ENCODE measurements at regions not wholly inside any gene's neighbourhood (a gene's known extent, or its start where the extent isn't known, plus 50 kb on each side); places are given as distances from the start of the nearest gene placed in this dataset.

DNA sequence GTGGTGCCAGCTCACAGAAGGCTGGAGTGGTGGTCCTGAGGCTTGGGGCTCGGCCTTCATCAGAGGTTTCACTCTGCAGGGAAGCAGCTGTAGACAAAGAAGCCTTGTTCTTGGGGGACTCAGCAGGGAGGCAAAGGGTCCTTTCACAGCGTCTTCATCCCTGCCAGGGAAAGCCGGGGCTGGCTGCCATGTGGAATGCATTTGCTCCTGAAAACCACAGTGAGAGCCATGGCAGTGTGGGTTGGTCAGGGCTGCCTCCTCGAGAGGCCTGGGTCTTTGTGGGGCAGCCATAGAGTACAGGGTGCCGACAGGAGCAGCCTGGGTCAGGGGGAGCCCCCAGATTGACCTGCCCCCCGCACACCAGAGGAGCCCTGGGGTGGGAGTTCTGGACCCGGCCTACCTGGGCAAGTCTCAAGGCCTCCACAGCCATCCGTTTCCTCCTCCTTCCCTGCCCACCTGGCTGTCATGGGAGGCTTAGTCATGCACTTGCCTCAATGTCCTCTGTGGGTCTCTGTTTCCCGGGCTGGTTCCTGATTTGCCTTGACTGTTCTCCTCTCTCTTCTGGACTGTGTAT is 144.0 kb downstream of the CDC5L start:
- DNase-seq (ENCODE audit: low read depth) = no peak

DNA sequence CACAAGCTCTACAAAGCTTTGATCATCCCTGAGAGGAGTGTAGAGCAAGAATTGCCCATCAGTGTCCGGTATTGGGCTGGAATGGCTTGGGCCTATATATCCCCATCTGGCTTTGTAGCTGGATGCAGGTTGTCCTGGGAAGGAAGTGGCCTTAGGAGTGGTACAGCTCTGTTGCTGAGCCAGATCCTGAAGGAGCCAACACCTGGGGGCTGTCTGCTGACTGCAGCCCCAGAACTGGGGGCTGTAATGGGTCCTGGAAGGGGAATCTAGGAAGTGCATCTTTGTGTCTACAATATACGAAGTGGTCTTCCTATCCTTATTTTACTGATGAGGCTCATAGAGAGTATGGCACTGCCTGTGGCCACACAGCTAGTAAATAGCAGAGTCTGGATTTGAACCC is 145.9 kb downstream of the CDC5L start:
- DNase-seq (ENCODE audit: low read depth) = no peak

DNA sequence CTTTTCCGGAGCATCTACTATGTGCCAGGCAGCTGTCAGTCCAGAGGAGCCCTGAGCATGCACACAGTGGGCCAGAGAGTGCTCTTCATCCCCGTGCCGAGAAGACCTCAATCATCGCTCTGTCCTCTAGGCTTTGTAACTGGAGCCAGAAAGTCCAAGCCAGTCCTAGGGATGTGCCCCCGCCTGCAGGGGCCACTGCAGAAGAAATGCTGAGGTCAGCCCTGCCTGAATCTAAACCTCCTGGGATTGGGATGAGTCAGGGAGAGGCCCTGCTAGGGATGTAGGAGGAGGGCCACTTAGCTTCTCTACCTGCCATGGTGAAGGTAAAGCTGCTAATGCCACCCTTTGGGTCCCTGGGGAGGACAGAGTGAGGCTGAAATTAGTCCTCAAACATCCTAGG is 146.8 kb downstream of the CDC5L start:
- DNase-seq (ENCODE audit: low read depth) = no peak

DNA sequence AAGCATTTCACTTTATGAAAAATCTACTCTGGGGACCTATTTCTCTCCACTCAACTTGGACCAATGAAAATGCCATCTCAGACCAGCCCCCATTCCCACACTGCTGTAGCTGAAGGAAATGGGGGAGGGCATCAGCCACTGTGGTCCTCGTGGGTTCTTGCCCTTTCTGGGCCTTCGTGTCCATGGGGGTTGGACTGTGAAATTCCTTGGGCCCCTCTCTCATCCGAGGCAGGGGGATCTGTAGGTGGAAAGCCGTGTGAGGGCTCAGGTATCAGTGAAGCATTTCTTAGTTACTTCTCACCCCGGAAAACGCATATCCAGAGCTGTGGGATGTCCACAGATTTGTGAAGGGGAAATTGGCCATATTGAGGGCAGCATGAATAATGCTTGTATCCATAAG is 147.9 kb downstream of the CDC5L start:
- no peak for DNase-seq (ENCODE audit: low read depth)

DNA sequence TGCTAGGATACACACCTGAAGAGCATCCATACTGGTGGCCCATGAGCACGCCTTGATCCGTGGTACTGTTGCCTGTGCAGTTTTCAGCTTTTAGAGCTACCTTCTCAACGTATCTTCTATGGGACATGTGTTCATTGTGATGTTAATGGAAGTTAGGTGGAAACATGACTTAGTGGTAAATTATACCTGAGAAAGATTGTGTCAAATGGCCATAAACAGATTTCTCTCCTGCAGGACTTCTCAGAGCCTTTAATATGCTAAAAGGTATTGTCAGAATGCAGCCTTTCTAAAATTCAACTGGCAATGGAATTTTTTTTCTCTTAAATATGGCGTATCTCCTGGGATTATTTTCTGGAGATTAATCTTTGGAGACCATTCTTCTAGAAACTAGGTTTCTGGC is 148.5 kb downstream of the CDC5L start:
- no peak for DNase-seq (ENCODE audit: low read depth)

DNA sequence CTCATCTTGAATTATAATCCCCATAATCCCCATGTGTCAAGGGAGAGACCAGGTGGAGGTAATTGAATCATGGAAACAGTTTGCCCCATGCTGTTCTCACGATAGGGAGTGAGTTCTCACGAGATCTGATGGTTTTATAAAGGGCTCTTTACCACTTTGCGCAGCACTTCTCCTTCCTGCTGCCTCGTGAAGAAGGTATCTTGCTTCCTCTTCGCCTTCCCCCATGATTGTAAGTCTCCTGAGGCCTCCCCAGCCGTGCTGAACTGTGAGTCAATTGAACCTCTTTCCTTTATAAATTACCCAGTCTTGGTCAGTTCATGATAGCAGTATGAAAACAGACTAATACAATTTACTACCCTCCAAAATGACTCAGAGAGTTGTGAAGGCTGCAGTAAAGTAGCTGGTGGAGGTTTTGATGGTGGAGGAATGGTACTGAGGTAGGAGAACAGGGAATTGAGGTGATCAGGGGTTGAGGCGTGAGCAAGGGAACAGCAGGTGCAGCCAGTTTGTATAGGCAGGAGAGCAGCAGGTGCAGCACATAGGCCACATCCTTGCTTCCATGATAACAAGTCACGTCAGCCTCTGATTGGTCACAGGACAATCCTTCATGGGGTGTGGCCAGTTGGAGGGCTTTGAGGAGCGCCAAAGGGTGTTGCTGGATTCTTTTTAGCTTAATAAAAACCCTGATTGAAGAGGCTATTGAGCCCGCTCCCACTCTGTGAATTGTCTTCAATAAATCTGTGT is 150.0 kb downstream of the CDC5L start:
- DNase-seq (ENCODE audit: low read depth) = no peak

DNA sequence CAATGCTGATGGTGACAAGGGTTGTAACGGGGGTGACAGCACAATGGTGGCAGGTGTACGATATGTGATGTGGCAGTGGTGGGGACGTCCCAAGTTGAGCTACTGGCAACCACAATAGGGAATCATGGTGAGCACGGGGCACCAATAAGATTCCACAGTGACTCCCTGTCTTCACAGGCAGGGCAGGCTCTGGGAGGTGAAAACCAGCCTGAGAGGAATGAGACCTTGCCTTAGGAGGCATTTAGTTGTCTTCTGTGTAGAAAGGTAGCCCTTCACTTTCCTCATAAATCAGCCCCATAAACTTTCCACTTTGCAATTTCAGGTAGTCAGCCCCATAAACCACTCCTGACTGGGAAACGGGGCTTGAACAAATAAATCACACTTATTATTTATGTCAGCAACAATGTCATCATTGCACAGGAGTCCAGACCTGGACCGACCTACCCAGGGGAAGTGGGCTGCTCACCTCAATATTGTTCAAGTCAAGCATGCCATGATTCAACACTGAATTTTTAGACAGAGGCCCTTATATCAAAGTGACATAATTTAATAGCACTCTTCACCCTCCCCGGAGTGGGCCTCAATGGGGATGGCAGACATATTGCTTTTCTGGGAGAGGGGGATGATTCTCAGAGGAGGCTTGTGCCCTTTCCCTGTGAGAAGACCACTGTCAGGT is 150.8 kb downstream of the CDC5L start:
- no peak for DNase-seq (ENCODE audit: low read depth)

DNA sequence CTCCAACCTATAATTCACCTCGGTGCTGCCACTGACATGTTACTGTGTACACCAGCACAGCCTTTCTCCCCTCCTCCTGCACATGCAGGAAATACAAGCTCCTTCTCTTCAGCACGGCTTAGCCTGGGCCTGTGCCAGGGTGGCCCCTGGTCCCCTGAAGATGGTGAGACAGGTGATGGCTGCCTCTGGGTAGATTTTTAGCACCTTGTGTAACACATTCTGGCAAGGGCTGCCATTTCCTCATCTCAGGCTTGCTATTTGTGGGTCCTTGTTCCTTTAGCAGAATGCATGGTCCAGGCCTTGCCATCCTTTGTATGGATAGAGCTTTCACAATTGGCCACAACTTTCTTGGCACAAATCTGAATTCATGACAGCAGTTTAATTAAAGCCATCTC is 151.3 kb downstream of the CDC5L start:
- no peak for DNase-seq (ENCODE audit: low read depth)

DNA sequence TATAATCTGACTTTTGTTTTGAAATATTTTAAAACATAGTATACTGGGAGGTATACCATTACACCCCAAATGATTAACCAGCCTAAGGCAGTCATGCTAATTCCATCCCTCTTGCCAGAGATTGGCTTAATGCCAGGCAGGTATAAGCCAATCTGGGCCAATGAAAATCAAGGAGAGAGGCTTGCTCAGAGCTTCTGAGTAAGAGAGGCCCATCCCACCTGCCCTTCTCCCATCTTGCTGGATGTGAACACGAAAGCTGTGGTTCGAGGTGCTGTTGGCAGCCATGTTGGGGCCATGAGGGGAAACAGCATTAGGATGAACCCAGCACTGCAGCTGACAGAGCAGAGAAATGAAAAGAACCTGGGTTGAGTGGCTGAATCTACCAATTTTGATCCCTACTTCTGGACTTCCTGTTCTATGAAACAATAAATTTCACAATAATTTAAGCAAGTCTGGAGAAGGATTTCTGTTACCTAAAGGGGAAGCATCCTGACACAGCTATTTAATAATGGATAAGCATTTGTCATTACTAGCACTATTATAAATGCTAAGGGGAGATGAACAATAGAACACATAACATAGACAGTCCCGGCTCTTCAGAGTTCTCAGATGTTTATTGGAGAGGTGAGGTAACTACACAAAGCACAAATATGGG is 152.3 kb downstream of the CDC5L start:
- no peak for DNase-seq (ENCODE audit: low read depth)

DNA sequence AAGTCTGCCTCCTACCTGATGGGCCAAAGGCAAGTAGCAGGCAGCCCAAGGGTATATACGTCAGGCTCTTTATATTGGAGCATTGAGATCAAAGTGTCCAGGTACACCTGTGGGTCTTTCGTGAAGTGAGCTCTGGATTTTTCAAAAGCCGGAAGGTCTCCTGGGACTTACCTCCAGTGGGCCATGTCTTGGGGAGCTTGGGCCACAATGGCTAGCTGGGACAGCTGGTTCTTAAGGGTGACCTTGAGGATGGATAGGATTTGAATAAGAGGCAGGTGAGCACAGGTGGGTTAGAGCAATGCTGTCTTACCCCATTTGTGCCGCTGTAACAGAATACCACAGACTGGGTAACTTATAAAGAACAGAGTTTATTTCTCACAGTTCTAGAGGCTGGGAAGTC is 153.4 kb downstream of the CDC5L start:
- no peak for DNase-seq (ENCODE audit: low read depth)

DNA sequence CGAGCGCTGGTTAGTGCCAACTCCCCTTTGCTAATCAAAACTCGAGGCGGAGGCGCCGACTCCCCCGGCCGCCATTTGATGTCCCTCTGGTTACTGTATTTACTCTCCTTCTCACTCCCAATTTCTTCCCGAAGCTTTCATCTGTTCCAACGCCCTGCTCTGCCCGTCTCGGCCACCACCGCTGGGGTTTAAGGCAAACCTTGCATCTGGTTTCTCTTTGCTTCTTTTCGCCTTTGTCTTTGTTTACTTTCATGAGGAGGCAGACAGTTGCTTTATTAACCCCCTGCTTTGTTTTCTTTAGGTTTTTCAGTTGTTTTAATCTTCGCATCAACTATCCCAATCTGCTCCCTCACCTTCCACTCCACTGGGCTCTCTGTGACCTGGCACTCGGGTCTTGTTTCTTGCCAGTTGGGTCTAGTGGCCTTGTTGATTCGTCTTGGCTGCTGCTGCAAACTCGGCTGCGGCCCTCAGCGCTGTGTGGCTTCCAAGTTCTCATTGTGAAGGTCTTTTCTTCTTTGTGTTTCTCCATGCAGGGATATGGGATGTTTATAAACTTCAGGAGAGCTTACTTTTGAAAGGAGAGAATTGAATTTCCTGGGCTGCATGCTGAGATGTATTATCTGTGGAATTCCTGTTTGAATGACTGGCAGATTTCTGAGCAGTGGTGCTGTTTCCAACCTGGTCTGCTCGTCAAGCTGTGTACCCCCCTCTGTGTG is 155.1 kb downstream of the CDC5L start:
- no peak for DNase-seq (ENCODE audit: low read depth)

DNA sequence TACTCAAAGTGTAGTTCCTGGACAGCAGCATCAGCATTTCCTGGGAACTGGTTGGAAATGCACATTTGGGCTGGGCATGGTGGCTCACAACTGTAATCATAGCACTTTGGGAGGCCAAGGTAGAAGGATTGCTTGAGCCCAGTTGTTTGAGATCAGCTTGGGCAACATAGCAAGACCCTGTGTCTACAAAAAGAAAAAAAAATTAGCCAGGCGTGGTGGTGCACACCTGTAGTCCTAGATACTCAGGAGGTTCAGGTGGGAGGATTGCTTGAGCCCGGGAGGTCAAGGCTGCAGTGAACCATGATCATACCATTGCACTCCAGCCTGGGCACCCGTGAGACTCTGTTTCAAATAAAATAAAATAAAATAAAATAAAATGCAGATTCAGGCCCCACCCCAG is 156.2 kb downstream of the CDC5L start:
- no peak for DNase-seq (ENCODE audit: low read depth)

DNA sequence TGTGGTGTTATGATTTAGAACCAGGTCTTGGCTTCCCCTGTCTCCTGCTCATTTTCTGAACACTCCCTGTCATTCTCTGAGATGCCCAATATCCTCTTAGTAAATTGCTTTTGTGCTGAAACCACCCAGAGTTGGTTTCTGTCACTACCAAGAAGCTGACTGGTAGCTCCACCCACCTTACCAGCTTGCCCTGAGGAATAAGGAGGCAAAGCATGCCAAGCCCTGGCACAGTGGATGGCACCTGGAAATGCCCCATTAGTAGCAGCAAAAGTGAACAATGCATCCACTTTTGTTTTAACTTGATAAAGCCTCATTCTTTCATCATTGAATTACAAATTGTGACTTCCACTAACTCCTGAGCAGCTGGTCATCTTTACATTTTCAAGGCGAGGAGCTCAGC is 157.7 kb downstream of the CDC5L start:
- no peak for DNase-seq (ENCODE audit: low read depth)

DNA sequence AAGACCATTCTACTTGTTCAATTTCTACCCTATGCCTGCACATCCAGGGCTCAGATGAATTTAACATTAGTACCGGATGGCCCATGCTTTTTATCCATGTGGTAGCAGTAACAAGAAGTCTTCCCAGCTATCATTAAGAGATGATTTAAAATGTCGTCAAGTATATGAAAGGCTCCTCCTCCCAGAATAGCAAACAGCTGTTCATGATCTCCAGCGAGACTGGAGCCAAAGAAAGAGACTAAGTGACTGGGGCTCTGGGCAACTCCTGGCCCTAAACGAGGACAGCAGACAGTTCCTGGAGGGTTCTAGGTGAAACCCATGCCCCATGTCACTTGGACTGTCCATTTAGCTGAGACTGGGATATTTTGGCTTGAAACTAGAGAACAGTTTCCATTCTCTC is 160.8 kb downstream of the CDC5L start:
- no peak for DNase-seq (ENCODE audit: low read depth)

DNA sequence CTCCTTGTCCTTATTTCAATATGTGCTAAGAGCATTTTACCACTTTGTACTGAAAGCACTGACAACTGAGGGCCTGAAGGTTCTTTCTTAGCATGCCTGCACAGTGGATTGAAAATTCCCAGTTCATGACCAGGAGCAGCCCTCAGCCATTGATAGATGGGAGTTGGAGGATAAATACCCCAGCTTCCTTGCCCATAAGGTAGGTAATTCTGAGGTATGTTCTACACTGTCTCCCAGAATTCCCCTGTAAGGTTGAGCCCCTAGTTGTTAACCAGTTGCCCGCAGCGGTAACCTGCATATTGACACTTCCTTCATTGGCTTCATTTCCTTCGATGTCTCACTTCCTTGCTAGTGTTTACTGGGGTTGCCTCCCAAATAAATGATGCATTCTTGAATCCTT is 162.0 kb downstream of the CDC5L start:
- DNase-seq (ENCODE audit: low read depth) = no peak

DNA sequence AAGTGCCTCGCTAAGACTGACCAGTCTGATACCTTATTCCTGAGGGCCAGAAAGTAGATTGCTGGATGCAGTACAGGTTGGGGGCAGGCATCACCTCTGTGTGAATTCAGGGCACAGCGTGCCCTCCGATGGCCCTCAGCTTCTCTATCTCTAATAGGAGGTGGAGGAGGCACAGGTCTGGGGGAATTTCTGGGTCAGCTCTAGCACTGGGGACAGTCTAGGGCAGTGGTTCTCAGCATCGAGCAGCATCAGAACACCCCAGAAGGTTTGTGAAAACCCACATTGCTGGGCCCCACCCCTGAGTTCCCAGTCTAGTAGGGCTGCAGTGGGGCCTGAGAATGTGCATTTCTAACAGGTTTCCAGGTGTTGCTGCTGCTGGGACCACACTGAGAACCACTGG is 166.7 kb downstream of the CDC5L start:
- no peak for DNase-seq (ENCODE audit: low read depth)

DNA sequence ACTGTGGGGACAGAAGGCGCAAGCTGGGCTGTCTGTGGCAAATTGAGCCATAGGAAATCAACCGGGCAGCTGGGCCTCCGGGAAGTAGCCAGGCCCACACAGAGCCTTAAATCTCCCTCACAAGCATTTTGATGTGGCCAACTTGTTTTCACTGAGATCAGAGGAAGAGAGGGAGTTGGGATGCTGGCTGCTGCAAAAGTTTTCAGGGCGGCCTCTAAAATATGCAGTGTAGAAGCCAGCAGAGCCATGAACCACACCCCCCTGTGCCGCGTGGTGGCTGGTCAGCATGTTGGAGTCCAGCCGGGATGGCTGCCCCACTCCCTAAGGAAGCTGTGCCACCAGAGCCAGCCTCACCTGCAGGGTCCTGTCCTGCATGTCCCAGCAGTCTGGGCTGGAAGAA is 167.4 kb downstream of the CDC5L start:
- DNase-seq (ENCODE audit: low read depth) = no peak

DNA sequence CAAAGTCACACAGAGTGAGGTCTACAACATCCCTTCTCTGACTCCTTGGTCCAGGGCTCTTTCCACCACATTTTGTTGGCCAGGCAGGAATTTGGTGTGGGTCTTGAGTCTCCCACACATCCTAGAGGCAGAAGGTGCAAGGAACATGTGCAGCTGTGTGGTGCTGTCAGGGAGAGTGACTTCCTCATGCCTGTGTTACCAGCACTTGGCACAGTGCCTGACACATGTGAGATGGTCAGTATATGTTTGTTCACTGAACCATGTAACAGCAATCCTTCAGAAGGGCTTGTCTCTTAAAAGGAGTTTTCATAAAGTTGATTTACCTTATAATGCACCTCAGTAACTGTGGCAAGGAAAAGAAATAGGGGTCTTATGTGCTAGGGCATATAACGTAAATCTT is 168.5 kb downstream of the CDC5L start:
- no peak for DNase-seq (ENCODE audit: low read depth)

DNA sequence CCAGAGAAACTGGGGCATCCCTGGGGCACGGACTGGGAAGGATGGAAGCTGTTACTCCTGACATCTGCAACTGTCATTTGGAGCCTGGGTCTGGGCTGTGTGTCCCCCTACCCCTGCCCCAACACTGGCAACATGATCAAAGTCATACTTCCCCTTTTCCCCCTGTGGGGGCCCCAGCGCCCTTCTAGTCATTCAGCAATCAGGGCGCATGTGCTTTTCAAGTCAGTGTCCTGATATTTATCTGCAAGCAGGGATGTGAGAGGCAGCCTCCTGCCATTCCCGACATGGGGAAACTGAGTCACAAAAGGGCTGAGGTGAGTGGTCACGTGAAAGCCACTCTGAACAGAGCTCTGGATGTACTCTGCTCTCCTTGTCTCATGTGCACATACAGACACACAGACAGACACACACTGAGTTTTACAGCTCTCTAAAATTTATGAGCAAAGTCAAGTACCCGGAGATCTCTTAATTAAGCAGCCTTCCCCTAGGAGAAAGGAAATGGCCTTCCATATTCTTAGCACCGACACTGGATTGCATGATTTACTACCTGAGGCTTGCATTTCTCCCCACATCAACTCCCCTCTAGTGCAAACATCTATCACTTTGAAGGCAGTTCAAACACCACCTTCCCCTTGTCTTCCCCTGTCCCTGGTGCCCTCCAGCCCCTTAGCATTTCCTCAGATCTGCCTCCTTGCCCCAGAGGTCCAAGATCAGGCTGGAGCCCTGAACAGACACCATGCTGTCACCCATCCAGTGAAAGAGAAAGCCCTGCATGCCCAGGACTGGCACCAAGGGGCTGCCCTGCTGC is 170.7 kb downstream of the CDC5L start:
- no peak for DNase-seq (ENCODE audit: low read depth)

DNA sequence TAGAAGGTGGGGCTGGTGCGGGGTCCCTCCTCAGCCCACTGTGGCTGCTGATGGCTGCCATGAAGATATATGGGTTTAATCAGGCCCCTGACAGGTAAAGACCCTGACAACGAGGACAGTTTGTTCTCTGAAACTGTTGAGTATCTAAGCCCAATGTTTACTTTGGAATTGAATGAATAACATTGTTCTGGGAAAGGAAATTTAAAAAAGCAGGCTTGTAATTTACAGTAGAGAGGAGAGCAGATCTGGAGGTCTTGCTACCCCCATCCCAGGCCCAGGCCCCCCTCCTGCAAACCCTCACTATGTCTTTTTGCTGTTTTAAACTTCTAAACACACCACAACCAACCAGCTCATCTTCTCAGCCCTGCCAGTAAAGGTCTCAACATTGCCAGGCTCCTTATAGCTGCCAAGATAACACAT is 171.3 kb downstream of the CDC5L start:
- DNase-seq (ENCODE audit: low read depth) = no peak

DNA sequence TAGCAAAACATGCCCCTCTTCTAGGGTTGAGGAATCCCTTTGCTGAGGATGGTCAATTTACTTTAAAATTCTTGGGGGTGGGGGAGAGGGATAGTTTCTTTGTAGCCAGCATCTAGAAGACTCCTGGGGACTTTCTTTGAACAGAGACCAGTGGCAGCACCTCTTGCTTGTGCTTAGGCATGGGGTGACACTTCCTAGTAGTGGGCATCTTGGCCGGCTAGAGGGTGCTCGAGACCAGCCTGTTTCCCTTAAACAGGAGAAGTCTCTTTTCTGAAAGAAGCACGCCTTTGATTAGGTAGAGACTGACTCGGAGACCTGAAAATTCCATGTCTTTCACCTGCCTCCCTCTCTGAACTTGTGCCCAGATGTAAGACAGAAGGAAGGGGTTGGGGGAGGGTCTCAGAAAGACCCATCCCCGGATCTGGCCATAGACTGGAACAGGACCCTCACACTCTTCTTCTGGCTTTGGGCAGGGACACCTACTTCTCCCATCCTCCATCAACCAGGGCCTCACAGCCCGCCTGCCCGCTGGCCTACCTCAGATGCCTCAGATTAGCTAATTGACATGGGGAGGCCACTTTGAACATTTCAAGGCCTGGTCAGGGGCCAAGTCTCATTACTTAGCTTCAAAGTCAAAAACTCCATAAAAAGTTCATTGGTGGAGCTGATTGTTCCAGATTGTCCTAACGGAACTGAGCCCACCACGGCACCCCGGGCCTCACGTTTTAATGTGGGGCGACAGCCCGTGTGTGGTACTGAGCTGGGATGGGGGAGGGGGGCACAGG is 172.2 kb downstream of the CDC5L start:
- DNase-seq (ENCODE audit: low read depth) = no peak

Measured in activated gamma-delta T cell treated with anti-CD3 and anti-CD28 coated beads, Interleukin-2, amount 50 U/mL, for 16 hours (primary cell).